ENCODE measurements at regions not wholly inside any gene's neighbourhood (a gene's known extent, or its start where the extent isn't known, plus 50 kb on each side); places are given as distances from the start of the nearest gene placed in this dataset.

DNA sequence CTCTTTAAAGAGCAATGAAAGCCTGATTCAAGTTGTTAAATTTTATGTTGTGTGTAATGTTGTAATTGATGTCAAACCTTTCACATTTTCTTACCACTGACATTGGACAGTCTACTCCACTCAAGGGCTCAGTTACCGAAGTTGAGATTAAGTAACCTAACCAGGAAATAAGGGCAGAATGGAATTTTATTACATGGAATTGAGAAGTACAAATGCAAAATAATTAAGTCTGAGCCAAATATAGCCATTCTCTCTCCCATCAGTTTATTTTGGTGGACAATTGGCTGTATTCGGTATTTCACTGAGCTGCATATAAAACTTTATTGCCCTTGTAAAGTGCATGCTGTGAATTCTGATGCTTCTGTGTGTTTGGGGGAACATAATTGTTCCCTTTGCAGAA lies 231.5 kb downstream of the TTC32 start:
- H3K79me2 ChIP-seq (ENCODE audit: insufficient read depth, low read length), result no peaks in the 10 kb centered on the region
- no peak overlapping the region for H3K4me2 ChIP-seq (ENCODE audit: insufficient read depth, low read length)
- H4K20me1 ChIP-seq (ENCODE audit: insufficient read depth, low read length), result no peaks in the 10 kb centered on the region
- DNase-seq (ENCODE audit: insufficient read length, low spot score, missing footprints), result no peak
- no peaks in the 10 kb centered on the region for H3K27me3 ChIP-seq (ENCODE audit: insufficient read depth, low read length)
- TF ChIP-seq CTCF (IDR thresholded peaks at IDR 0.05; ENCODE audit: extremely low read depth, low read depth, low read length), result no peak
- H2AFZ ChIP-seq (ENCODE audit: low read length), result no peak overlapping the region
- H3K4me3 ChIP-seq (ENCODE audit: insufficient read depth, low read length), result no peak overlapping the region
- H3K9me3 ChIP-seq (ENCODE audit: low read depth, low read length), result no peaks in the 10 kb centered on the region
- no peak overlapping the region for H3K27ac ChIP-seq (ENCODE audit: low read depth, low read length)
- H3K36me3 ChIP-seq (ENCODE audit: insufficient read depth, low read length), result no peaks in the 10 kb centered on the region
- peaks cover 11% of the 10 kb centered on the region for H3K4me1 ChIP-seq (ENCODE audit: insufficient read depth, low read length)

- Histone ChIP-seq H3K4me1 (ENCODE audit: insufficient read depth, low read length) (peaks cover 15% of the 10 kb centered on the region), H3K4me3 (ENCODE audit: insufficient read depth, low read length) (no peak overlapping the region), H2AFZ (ENCODE audit: low read length) (no peak overlapping the region), H4K20me1 (ENCODE audit: insufficient read depth, low read length) (no peaks in the 10 kb centered on the region), H3K4me2 (ENCODE audit: insufficient read depth, low read length) (no peak overlapping the region), H3K36me3 (ENCODE audit: insufficient read depth, low read length) (no peaks in the 10 kb centered on the region), H3K27me3 (ENCODE audit: insufficient read depth, low read length) (no peaks in the 10 kb centered on the region), H3K9me3 (ENCODE audit: low read depth, low read length) (no peaks in the 10 kb centered on the region), H3K27ac (ENCODE audit: low read depth, low read length) (no peak overlapping the region), H3K79me2 (ENCODE audit: insufficient read depth, low read length) (no peaks in the 10 kb centered on the region)
- no peak for DNase-seq (ENCODE audit: insufficient read length, low spot score, missing footprints)
- no peak for TF ChIP-seq CTCF (IDR thresholded peaks at IDR 0.05; ENCODE audit: extremely low read depth, low read depth, low read length)
These were observed 232.2 kb downstream of the TTC32 start for GRCh38 chr2:19669559-19669958.

DNA sequence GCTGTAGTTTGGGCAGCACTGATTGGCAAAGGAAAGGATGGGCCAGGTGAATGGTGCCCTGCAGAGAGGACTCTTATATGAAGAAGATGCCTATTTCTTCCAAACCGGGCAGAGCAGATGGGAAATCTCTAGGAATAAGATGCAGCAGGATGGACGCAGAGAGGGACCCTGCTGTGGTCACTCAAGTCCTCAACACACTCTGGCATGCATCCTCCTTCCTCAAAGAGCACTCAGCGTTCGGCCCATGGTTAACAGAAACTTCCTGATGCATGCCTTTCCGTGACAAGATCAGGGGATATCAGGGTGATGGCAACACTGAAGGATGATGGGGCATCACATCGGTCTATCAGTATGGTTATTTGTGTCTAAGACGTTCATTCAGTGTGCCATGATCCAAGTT lies 232.7 kb downstream of the TTC32 start:
- no peak for DNase-seq (ENCODE audit: insufficient read length, low spot score, missing footprints)
- Histone ChIP-seq H3K9me3 (ENCODE audit: low read depth, low read length) (no peaks in the 10 kb centered on the region), H3K79me2 (ENCODE audit: insufficient read depth, low read length) (no peaks in the 10 kb centered on the region), H2AFZ (ENCODE audit: low read length) (peak overlapping the region; percentile 11), H3K4me1 (ENCODE audit: insufficient read depth, low read length) (peaks cover 17% of the 10 kb centered on the region), H4K20me1 (ENCODE audit: insufficient read depth, low read length) (no peaks in the 10 kb centered on the region), H3K4me2 (ENCODE audit: insufficient read depth, low read length) (no peak overlapping the region), H3K27me3 (ENCODE audit: insufficient read depth, low read length) (no peaks in the 10 kb centered on the region), H3K36me3 (ENCODE audit: insufficient read depth, low read length) (no peaks in the 10 kb centered on the region), H3K27ac (ENCODE audit: low read depth, low read length) (no peak overlapping the region), H3K4me3 (ENCODE audit: insufficient read depth, low read length) (no peak overlapping the region)
- no peak for TF ChIP-seq CTCF (IDR thresholded peaks at IDR 0.05; ENCODE audit: extremely low read depth, low read depth, low read length)

DNA sequence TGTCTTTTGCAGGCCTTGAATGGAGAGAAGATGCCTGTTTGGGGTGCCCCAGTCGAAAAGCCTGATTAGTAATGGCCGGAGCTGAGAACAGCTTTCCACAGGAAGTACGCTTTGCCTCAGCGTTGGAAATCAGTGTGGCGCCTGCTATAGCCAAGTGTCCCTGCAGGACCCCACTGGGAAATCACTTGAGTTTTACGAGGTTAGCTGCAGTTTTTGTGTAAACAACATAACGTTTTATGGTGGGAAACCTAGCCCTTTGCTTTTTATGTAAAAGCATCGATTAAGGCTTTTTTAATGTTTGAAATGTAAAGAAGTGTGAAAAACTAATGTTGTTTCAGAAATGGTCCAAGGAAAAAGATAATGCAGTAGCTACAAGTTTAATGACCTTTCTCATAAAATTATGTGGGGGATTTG lies 234.2 kb downstream of the TTC32 start:
- H3K4me3 ChIP-seq (ENCODE audit: insufficient read depth, low read length), result no peak overlapping the region
- no peaks in the 10 kb centered on the region for H3K79me2 ChIP-seq (ENCODE audit: insufficient read depth, low read length)
- no peak for TF ChIP-seq CTCF (IDR thresholded peaks at IDR 0.05; ENCODE audit: extremely low read depth, low read depth, low read length)
- no peak overlapping the region for H2AFZ ChIP-seq (ENCODE audit: low read length)
- no peaks in the 10 kb centered on the region for H4K20me1 ChIP-seq (ENCODE audit: insufficient read depth, low read length)
- DNase-seq (ENCODE audit: insufficient read length, low spot score, missing footprints), result no peak
- no peak overlapping the region for H3K27ac ChIP-seq (ENCODE audit: low read depth, low read length)
- H3K27me3 ChIP-seq (ENCODE audit: insufficient read depth, low read length), result no peaks in the 10 kb centered on the region
- peaks cover 10% of the 10 kb centered on the region for H3K4me1 ChIP-seq (ENCODE audit: insufficient read depth, low read length)
- no peak overlapping the region for H3K4me2 ChIP-seq (ENCODE audit: insufficient read depth, low read length)
- H3K9me3 ChIP-seq (ENCODE audit: low read depth, low read length), result no peaks in the 10 kb centered on the region
- no peaks in the 10 kb centered on the region for H3K36me3 ChIP-seq (ENCODE audit: insufficient read depth, low read length)
